ENCODE measurements at regions not wholly inside any gene's neighbourhood (a gene's known extent, or its start where the extent isn't known, plus 50 kb on each side); places are given as distances from the start of the nearest gene placed in this dataset.
"Not testable (repeated sequence)": the region's sequence is repeated elsewhere in the genome, so short reads cannot be mapped to it uniquely, and the experiment has no call there.

DNA sequence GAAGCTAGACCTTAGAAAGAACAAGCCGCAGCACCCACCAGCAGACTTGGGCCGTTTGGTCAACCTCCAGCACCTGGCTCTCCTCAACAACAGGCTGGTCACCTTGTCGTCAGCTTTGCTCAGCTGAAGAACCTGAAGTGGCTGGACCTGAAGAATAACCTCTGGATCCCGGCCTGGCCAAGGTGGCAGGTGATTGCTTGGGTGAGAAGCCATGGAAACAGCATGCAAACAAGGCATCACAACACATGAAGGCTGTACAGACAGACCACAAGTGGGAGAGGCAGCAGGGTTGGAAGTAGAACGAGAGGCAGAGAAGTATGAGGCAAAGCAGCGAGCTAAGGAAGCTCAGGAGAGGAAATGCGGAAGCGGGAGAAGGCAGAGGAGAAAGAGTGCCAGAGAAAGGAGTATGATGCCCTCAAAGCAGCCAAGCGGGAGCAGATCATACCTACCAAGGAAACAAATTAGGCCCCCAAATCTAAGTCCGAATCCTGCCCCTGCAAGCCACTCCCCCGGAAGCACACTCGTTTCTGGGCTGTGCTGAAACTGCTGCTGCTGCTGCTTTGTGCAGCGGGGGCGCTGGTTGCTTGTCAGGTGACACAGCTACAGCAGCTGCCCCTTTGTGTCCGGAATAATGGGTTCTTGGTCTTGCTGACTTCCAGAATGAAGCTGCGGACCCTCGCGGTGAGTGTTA lies 121.6 kb upstream of the LGSN start:
- ATAC-seq: no peak

DNA sequence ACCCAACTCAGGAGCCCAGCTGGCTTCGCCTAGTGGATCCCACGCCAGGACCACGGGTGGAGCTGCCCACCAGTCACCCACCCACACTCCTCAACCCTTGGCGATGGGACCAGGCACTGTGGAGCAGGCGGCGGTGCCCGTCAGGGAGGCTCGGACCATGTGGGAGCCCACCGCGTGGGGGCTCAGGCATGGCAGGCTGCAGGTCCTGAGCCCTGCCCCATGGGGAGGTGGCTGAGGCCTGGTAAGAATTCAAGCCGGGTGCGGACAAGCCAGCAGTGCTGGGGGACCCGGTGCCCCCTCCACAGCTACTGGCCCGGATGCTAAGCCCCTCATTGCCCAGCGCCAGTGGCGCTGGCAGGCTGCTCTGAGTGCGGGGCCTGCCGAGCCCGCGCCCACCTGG lies 123.1 kb upstream of the LGSN start:
- ATAC-seq: no peak

DNA sequence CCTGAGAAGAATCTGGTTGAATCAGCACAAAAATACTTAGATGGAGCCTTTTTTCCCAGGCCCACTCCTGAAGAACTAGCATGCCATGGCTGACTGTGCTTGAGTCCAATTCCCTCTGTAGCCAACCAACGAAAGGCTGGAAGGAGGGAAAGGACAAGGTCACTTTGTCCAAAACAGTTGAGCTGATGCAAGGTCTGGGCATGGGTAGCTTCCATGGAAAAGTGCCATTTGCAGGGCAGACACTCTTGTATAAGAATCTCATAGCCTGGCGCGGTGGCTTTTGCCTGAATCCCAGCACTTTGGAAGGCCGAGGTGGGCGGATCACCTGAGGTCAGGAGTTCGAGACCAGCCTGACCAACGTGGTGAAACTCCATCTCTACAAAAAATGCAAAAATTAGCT lies 125.0 kb upstream of the LGSN start:
- ATAC-seq: no peak

DNA sequence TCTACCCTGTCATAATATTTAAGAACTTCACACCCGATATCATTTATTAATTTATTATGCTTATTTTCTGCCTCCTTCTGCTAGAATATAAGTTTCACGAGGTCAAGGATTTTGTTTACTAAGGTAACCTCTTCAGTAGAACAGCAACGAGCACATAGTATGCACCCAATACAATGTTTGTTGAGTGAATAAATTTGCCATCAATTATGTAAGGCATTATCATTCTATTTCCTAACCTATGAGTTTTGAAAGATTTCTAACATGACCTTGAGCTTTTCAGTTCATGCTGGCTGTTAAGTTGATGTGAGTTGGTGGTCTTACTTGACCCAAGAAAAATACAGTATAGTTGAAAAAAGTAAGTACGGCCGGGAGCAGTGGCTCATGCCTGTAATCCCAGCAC lies 125.9 kb upstream of the LOC128125822 start:
- no peak for ATAC-seq

DNA sequence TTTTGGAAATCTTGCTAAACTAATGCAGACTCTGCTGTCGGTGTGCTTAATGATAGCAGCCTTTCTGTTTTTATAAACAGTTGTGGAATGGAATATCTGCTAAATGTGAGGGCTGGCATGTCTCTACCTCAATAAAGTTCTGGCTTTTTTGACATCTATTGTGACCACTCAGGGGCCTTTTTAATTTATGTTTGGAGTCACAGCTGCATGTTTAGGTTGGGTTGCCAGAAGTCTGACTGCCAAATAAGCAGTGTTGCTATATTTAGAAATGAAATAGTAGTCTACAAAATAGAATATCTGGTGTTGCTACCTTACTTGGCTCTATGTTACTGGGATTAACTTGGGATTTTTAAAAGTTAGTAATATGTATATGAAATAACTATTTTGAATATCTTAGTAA lies 125.1 kb upstream of the LOC128125822 start:
- ATAC-seq: no peak

DNA sequence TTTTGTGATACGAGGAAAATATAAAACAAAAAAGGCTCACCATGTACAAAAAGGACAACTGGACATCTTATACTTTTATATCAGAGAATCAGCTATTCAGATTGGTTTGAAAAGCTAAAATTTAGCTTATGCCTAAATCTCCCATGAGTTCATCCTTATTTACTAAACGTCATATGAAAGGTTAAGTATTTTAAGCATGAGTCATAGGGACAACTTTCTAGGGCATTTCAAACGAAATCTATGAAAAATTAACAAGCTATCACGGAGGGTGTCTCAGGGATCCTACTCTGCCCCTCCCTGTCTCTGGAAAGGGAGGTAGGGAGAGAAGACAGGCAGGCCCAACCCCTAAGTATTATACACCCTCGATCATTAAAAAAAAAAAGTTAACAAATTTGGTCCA lies 124.1 kb upstream of the LOC128125822 start:
- no peak for ATAC-seq

DNA sequence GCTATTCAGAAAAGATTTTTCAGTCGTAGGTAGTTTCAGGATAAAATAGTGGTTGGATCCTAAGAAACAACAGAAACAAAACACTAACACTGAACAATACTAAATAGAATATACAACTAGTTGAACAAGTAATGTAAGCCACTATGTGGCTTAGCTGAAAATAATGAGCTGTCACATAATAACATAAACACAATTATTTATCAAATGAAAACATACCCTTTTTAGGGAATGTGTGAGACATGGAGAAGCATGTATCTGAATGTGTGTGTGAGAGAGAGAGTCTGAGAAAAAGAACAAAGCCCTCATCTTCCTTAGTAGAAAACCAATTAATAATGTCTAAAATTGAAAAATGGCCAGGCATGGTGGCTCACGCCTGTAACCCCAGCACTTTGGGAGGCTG lies 122.6 kb upstream of the LOC128125822 start:
- ATAC-seq: no peak

DNA sequence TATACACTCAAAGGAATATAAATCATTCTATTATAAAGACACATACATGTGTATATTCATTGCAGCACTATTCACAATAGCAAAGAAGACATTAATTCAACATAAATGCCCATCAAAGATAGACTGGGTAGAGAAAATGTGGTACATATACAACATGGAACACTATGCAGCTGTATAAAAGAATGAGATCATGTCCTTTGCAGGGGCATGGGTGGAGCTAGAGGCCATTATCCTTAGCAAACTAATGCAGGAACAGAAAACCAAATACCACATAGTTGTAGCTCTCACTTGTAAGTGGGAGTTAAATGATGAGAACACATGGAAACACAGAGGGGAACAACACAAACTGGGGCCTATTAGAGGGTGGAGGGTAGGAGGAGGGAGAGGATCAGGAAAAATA lies 121.0 kb upstream of the LOC128125822 start:
- no peak for ATAC-seq

DNA sequence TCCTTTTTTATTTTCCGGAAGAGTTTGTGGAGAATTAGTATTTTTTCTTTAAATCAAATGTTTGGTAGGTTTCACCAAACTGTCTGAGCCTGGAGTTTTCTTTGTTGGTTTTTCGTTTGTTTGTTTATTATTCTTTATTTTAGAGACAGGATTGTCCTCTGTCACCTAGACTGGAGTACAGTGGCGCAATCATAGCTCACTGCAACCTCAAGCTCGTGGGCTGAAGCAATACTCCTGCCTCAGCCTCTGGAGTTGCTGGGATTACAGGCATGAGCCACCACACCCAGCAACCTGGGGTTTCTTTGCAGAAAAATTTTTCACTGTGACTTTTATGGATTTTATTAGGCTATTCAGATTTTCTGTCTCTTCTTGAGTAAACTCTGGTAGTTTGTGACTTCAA lies 120.2 kb upstream of the LOC128125822 start:
- ATAC-seq: no peak

DNA sequence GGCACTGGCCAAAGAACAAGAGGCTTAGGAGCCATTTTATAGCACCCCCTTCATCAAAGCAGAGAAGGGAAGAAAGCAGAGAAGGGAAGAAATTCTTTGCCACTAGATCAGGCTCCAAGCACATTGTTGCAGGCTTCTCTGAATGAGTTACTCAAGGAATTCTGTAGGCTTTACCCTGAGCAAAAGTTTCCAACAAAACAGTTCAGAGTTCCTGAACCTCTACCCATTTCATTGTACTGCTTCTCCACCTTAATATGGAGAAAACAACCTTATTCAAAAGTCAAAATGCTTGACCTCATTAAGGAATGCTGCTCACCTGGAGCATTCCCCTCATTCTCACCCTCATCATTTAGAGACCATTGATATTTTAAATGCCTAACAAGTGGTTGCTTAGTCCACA lies 115.5 kb upstream of the LOC128125822 start:
- no peak for ATAC-seq

DNA sequence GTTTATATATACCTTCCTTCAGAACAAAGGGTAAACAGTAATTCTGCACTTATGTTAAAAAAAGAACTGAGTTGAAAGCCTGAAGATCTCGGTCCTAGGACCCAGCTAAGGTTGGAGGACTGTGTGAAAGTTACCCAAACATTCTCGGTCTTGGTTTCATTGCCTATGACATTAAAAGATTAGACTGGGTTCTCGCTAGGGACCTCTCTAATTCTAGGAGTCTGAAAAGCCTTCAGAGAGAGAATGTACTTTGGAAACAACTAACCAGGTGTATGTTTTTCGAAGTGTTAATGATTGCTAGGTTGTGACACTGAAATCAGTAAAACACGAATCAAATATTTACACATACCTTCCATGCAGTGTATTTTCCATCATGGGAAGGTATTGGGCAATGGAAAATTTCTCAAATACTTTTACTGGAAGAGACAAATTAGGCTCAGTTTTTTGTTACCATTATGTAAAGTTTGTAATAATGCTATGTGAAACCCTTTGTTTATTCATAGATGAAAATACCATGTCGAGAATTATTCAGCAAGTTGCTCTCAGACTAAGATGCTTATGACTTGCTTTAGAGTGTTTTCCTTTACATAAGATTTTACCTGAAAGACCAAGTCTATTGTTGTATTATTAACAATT lies 113.7 kb upstream of the LOC128125822 start:
- no peak for ATAC-seq

DNA sequence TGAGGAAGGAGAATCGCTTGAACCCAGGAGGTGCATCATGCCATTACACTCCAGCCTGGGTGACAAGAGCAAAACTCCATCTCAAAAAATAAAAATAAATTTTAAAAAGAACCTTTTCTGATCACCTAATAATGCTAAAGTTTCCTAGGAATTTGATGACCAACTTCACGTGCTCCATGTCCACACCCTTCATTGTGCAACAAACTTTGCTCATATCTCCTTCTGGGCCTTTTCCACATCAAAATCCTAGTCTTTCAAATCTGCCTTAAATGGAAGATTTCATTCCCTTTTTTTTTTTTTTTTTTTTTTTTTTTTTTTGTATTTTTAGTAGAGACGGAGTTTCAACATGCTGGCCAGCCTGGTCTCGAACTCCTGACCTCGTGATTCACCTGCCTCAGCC lies 112.5 kb upstream of the LOC128125822 start:
- no peak for ATAC-seq

DNA sequence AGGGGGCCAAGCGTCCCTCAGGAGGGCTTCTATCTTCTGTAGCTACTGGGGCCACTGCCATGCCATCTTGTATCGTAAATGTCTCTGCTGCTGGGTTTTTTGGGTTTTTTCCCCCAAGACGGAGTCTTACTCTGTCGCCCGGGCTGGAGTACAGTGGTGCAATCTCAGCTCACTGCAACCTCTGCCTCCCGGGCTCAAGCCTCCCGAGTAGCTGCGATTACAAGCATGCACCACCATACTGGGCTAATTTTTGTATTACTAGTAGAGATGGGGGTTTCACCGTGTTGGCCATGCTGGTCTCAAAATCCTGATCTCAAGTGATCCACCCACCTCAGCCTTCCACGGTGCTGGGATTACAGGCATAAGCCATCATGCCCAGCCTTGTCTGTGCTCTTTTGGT lies 111.3 kb upstream of the LOC128125822 start:
- no peak for ATAC-seq

DNA sequence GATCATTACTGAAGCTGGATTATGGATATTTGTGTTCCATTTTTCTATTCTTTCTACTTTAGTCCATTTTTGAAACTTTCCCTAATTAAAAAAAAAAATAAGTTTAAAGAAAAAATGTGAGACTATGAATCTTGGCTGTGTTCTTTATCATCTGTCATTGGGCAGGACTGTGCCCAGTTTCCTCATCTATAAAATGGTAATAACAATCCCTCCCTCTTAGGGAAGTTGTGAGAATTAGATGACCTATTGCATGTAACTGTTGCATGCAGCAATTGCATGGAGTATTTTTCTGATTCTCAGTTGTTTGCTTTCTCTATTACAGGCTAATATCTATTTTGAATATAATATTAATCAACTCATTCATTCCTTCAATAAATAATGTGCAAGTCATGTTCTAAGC lies 108.2 kb upstream of the LOC128125822 start:
- ATAC-seq: no peak

DNA sequence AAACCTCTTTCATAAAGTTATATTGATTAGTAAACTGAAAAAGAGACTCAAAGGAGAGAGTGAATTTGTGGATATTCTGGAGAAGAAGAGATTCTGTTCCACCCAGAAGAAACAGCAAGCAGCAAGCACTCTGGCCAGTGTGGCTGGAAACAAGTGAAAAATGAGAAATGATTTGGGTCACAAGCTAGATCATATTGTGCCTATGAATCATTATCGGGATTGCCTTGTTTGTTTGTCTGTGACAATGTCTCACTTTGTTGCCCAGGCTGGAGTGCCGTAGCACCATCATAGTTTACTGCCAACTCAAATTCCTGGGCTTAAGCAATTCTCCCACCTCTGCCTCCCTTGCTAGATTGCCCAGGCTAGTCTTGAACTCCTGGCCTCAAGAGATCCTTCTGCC lies 106.5 kb upstream of the LOC128125822 start:
- no peak for ATAC-seq

DNA sequence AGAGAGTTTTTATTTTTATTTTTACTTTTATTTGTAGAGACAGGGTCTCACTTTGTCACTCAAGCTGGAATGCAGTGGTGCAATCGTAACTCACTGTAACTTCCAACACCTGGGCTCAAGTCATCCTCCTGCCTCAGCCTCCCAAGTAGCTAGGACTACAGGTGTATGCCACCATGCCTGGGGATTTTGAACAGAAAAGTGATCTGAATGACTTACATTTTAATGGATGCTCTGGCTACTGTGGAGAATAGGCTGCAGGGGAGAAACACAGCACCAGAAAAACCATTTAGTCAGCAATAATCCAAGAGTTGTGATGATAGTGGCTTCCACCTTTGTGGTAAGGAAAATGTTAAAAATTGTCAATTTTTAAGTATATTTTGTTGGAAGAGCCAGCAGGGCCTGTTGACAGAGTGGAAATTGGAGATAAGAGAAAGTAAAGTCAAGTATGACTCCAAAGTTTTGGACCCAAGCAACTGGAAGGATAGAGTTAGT lies 106.0 kb upstream of the LOC128125822 start:
- no peak for ATAC-seq

DNA sequence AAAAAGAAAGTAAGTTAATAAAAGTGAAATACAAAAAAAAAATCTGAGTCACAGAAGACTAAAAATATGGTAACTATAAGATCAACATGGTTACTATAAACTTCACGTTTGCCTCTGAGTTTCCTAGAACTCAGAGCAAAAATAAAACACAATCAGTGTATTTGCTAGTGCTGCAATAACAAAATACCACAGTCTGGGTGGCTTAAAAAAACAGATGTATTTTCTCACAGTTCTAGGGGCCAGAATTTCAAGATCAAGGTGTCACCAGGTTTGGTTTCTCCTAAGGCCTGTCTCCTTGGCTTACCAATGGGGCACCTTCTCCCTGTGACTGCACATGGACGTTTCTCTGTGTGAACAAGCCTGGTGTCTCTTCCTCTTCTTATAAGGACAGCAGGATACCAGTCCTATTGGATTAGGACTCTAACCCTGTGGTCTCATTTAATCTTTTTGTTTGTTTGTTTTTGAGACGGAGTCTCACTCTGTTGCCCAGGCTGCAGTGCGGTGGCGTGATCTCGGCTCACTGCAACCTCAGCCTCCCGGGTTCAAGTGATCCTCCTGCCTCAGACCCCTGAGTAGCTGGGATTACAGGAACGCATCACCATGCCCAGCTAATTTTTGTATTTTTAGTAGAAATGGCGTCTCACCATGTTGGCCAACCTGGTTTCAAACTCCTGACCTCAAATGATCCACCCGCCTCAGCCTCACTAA lies 104.9 kb upstream of the LOC128125822 start:
- no peak for ATAC-seq

DNA sequence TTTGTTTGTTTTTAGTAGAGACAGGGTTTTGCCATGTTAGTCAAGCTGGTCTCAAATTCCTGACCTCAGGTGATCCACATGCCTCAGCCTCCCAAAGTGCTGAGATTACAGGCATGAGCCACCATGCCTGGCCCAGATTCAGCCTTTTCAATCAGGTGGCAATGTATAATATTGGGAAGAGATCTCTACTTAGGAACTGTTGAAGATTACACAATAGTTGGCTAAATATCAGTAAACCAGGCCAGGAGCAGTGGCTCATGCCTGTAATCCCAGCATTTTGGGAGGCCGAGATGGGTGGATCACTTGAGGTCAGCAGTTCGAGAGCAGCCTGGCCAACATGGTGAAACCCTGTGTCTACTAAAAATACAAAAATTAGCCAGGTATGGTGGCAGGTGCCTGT lies 101.1 kb upstream of the LOC128125822 start:
- not testable (repeated sequence) for ATAC-seq

DNA sequence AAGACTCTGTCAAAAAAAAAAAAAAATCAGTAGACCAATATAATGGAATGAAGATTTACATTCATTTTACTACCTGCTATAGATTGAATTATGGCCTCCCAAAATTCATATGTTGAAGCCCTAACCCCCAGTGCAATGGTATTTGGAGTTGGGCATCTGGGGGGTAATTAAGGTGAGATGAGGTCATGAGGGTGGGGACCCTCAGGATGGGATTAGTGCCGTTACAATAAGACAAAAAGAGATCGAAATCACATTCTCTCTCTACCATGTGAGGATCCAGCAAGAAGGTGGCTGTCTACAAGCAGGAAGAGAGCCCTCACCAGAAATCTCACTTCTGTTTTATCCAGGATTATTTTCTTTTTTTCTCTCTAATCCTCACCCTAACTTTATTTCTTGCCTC lies 100.6 kb upstream of the LOC128125822 start:
- no peak for ATAC-seq

DNA sequence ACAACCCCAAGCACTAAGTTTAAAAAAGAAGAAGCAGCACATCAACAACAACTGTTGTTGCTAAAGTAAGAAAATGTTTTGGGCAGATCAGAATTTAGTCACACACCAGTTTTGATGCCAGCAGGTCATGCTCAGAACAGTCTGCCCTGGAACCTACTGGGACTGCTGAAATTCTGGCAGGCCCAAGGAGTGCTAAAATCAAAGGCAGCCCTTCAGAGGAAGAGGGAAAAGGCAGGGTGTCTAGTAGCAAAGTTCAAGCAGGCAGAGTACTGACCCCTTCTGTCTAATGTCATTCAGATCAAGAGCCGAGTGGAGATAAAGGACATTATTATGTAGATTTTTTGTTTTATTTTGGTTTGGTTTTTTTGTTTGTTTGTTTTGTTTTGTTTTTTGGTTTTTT lies 96.6 kb upstream of the LOC128125822 start:
- ATAC-seq: no peak

DNA sequence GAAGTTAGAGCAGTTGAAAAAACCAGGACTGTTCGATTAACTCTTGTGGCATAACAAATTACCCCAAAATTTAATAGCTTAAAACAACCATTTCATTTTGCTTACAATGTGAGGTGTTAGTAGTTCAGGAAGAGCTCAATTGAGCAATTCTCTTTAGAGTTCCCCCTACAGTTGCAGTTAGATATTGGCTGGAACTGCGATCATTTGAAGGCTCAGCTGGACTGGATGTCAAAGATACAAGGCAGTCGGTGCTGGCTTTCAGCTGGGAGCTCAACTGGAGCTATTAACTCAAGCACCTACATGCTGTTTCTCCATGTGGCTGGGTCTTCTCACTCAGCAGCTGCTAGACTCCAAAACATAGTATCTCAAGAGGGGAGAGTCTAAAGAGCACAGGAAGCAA lies 96.0 kb upstream of the LOC128125822 start:
- no peak for ATAC-seq

DNA sequence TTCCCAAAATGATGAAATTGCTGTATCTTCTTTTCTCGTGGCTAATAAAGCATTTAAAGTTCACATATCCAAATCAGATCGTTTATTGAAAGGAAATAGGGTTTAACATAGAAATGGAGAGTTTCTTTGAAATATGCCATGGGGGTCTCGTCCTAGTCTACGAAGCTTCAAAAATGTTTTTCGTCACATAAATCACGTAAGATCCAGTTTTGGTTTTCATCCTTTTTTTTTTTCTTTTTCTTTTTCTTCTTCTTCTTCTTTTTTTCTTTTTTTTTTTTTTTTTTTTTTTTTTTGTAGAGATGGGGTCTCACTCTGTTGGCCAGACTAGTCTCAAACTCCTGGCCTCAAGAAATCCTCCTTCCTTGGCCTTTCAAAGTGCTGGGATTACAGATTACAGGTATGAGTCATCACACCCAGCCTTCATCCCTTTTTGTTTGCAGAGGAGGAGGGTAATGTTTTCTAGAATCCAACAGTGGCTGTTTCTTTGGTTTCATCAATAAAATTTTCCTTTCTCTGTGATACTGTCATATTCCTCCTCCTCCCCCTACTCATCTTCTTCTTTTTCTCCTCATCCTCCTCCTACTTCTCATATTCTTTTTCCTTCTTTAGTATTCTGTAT lies 94.7 kb upstream of the LOC128125822 start:
- ATAC-seq: no peak

DNA sequence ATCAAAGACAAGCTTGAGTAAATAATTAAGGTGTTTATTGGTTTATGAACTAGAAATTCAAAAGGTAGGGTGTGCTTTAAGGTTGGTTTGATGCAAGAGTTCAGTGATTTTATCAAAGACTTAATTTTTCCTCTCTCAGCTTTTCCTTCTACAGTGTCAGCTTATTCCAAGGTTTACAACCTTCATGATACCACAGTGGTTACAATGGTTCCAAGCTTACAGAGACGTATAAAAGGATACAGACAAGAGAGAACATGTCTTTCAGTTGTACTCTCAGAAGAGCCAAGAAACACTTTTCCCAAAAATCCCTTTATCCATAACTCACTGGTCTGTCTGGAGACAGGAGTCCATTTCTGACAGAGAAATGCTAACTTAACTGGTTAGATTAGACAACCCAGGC lies 93.5 kb upstream of the LOC128125822 start:
- no peak for ATAC-seq

DNA sequence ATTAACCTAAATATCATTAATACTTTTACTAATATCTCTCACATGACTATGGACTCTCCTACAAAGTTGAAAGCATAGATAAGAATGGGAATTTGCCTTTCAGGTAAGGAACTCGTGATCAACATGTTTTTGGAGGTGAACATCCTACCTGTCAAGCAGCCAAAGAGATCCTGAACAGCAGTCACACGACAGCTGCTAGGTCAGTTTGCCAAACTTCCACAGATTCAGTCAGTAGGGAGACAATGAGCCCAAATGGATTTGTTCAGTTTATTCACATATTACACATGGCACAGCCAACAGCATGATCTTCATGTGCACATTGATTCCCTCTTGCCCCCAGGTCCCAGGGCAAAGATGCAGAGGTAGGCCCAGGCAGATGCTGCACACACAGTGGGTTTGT lies 86.1 kb upstream of the LOC128125822 start:
- ATAC-seq: no peak

Measured in esophagus mucosa (tissue), 1 donor.